Calu3 (cell line): ENCODE measurements at regions not wholly inside any gene's neighbourhood (a gene's known extent, or its start where the extent isn't known, plus 50 kb on each side); places are given as distances from the start of the nearest gene placed in this dataset.

Experiments
- BruUV-seq: library from RNA; stranded (reverse); fragments of 400-500 nt; replicated peaks from 2 replicates; lab custom pipeline; 2021; lab: Mats Ljungman, UMichigan
- CTCF ChIA-PET: fragments of 300-600 bp; sonication (Branson Sonifier 250); formaldehyde crosslinking; loops from one replicate; lab custom pipeline; 2022; ENCODE audit warnings: antibody characterized with exemption; lab: Charles Lee
- DNase-seq: peaks from one replicate; pipeline ENCODE4 v3.0.0; 2022
- H3K27ac Mint-ChIP-seq: one replicate; pipeline ENCODE4 v1.8.0; 2022; ENCODE audit warnings: mixed read lengths; ENCODE audit not compliant: unreplicated experiment
- H3K27me3 Mint-ChIP-seq: one replicate; pipeline ENCODE4 v1.8.0; 2022; ENCODE audit warnings: mixed read lengths; ENCODE audit not compliant: unreplicated experiment
- H3K36me3 Mint-ChIP-seq: one replicate; pipeline ENCODE4 v1.8.0; 2022; ENCODE audit warnings: mild to moderate bottlenecking, moderate library complexity, mixed read lengths; ENCODE audit not compliant: insufficient read depth, unreplicated experiment
- H3K4me1 Mint-ChIP-seq: one replicate; pipeline ENCODE4 v1.8.0; 2022; ENCODE audit warnings: mild to moderate bottlenecking, low read depth, mixed read lengths; ENCODE audit not compliant: unreplicated experiment
- H3K4me3 Mint-ChIP-seq: one replicate; pipeline ENCODE4 v1.8.0; 2022; ENCODE audit warnings: mild to moderate bottlenecking, low read depth, moderate library complexity, mixed read lengths; ENCODE audit not compliant: unreplicated experiment
- H3K9me3 Mint-ChIP-seq: one replicate; pipeline ENCODE4 v1.8.0; 2022; ENCODE audit warnings: low read depth, mixed read lengths; ENCODE audit not compliant: unreplicated experiment
- intact Hi-C: fragments of 100-400 bp; cut with micrococcal nuclease; formaldehyde crosslinking; loops from one replicate; pipeline ENCODE4 v1.10.0; 2022; ENCODE audit not compliant: unreplicated experiment
- TF ChIP-seq, protein P1 (sequence below): fragments of 200-600 bp; IDR thresholded peaks from one replicate; pipeline ENCODE4 v1.8.0; 2022; ENCODE audit warnings: antibody characterized with exemption; ENCODE audit not compliant: unreplicated experiment

DNA sequence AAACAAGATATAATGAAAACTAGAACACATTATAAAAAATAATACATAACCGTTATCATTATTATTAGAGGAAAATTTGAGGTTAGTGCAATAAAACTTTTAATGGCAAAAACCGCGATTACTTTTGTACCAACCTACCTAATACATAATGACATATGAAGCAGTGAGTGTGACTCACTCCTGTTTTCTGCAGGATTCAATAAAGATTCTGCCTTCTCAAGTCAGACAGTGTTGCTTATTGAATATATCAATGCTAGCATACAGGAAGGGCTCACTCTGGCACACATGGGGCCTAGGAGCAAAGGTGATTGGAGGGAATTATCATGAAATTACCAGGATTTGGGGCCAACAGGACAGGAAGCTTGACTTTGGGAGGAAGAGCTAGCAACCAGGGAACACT, 230.8 kb upstream of the CEP162 start:
- no peaks in the 10 kb centered on the region for H3K27me3 Mint-ChIP-seq
- TF ChIP-seq, protein P1, sequence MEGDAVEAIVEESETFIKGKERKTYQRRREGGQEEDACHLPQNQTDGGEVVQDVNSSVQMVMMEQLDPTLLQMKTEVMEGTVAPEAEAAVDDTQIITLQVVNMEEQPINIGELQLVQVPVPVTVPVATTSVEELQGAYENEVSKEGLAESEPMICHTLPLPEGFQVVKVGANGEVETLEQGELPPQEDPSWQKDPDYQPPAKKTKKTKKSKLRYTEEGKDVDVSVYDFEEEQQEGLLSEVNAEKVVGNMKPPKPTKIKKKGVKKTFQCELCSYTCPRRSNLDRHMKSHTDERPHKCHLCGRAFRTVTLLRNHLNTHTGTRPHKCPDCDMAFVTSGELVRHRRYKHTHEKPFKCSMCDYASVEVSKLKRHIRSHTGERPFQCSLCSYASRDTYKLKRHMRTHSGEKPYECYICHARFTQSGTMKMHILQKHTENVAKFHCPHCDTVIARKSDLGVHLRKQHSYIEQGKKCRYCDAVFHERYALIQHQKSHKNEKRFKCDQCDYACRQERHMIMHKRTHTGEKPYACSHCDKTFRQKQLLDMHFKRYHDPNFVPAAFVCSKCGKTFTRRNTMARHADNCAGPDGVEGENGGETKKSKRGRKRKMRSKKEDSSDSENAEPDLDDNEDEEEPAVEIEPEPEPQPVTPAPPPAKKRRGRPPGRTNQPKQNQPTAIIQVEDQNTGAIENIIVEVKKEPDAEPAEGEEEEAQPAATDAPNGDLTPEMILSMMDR, result no peak
- H3K36me3 Mint-ChIP-seq, result peaks cover 5% of the 10 kb centered on the region
- intact Hi-C loops, result no loop called here
- no peak overlapping the region for H3K4me3 Mint-ChIP-seq
- CTCF ChIA-PET, result no interaction called here
- BruUV-seq, result no TSS peak
- peaks cover 24% of the 10 kb centered on the region for H3K4me1 Mint-ChIP-seq
- H3K9me3 Mint-ChIP-seq, result no peaks in the 10 kb centered on the region
- no peak for DNase-seq
- H3K27ac Mint-ChIP-seq, result peak overlapping the region; percentile 99

DNA sequence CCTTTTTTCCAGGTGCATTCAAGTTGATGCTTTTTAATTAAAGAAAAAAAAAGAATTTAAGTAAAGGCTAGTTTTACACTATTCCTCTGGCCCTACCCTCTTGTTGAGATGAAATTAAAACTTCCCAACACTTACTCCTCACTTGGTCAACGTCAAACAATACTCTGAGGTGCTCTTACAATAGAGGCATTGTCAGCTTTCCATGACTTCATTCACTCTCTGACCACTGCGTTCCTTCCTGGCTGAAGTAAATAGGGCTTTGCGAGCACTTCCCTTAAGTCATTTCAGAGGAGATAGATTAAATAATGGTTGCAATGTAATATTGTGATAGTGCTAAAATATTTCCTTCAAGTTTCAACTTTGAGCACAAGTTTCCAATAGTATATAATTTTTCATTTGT, 229.8 kb upstream of the CEP162 start:
- peaks cover 5% of the 10 kb centered on the region for H3K36me3 Mint-ChIP-seq
- peaks cover 17% of the 10 kb centered on the region for H3K4me1 Mint-ChIP-seq
- H3K27me3 Mint-ChIP-seq, result no peaks in the 10 kb centered on the region
- TF ChIP-seq, protein P1, result no peak
- intact Hi-C loops, result loop anchor here (1.0 kb wide), 1 partner anchor 10 kb away; no protein-coding TSS in a partner anchor
- DNase-seq, result peak; percentile 50
- H3K9me3 Mint-ChIP-seq, result no peaks in the 10 kb centered on the region
- H3K27ac Mint-ChIP-seq, result peak overlapping the region; percentile 99
- H3K4me3 Mint-ChIP-seq, result peak overlapping the region; percentile 26
- no TSS peak for BruUV-seq
- CTCF ChIA-PET, result interaction anchor here (0.6 to 1.1 kb wide), 2 partner anchors 9 to 38 kb away, joined by 3 to 5 read pairs; no protein-coding TSS in a partner anchor

DNA sequence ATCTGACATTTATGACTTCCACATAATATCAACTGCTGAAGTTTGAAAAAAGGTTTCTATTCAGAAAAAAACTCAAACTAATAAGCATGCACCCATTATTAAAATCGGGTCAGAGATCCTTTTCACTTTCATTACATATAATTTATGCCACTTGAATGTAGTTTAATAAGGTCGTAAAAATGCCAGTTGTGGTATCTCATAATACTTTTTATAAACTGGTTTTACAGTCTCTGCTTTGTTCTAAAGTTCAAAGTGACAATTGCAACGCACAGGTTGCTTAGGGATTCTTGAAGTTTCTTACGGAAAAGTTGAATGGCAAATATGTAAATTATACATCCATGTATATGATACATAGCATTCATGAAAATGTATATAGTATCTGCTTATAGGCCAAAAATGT, 229.4 kb upstream of the CEP162 start:
- TF ChIP-seq, protein P1, result no peak
- BruUV-seq, result TSS peak; percentile 95
- Mint-ChIP-seq H3K36me3 (peaks cover 5% of the 10 kb centered on the region), H3K4me1 (peaks cover 17% of the 10 kb centered on the region), H3K27ac (peak overlapping the region; percentile 99), H3K4me3 (peak overlapping the region; percentile 26), H3K27me3 (no peaks in the 10 kb centered on the region), H3K9me3 (no peaks in the 10 kb centered on the region)
- intact Hi-C loops, result loop anchor here (1.0 kb wide), 1 partner anchor 10 kb away; no protein-coding TSS in a partner anchor
- no peak for DNase-seq
- CTCF ChIA-PET, result interaction anchor here (0.6 to 1.1 kb wide), 2 partner anchors 9 to 38 kb away, joined by 3 to 5 read pairs; no protein-coding TSS in a partner anchor

DNA sequence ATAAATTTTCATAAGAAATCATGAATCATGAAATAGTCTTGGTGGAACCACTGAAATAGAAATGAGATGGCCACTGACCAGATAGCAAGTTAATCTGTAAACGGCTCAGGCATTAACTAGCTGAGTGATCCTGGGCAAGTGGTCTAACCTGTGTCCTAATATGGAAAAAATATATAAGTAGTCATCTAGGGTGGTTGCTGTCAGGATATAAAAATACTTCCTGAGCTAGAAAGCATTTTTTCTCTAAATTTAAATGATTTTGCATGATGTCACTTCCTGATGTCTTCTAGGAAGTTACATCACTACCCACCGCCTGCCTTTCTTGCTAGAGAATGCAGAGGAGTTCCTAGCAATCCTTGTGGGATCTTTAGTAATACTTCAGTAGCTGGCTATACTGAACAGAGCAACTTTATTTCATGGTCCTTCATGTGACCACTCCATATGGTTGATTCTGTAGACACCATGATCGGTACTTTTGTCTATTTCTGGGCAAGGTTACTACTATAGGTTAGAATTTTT, 228.1 kb upstream of the CEP162 start:
- Mint-ChIP-seq H3K4me1 (peaks cover 16% of the 10 kb centered on the region), H3K4me3 (no peak overlapping the region), H3K9me3 (no peaks in the 10 kb centered on the region), H3K36me3 (peaks cover 5% of the 10 kb centered on the region), H3K27ac (no peak overlapping the region), H3K27me3 (no peaks in the 10 kb centered on the region)
- CTCF ChIA-PET, result no interaction called here
- BruUV-seq, result no TSS peak
- no peak for DNase-seq
- intact Hi-C loops, result no loop called here
- TF ChIP-seq, protein P1, result no peak
